Neural cell (in vitro differentiated cells): ENCODE measurements at regions not wholly inside any gene's neighbourhood (a gene's known extent, or its start where the extent isn't known, plus 50 kb on each side); places are given as distances from the start of the nearest gene placed in this dataset.

Experiments
- EP300 ChIP-seq: fragments of 450-650 bp; conservative IDR thresholded peaks from 2 replicates; pipeline ENCODE4 v1.6.1; 2014; ENCODE audit warnings: antibody characterized with exemption, mild to moderate bottlenecking, moderate library complexity; ENCODE audit not compliant: poor library complexity, severe bottlenecking
- EZH2 ChIP-seq: fragments of 200-600, 300-800 bp; shearing (Covaris generic), sonication (generic); IDR thresholded peaks from 2 replicates; pipeline ENCODE4 v1.6.1; 2014; ENCODE audit warnings: antibody characterized with exemption, low read length, borderline replicate concordance, mild to moderate bottlenecking; ENCODE audit not compliant: insufficient read depth, poor library complexity, severe bottlenecking
- MXI1 ChIP-seq: fragments of 450-650 bp; conservative IDR thresholded peaks from 2 replicates; pipeline ENCODE4 v1.6.1; 2014; ENCODE audit warnings: antibody characterized with exemption, mild to moderate bottlenecking; ENCODE audit not compliant: poor library complexity, severe bottlenecking
- POLR2AphosphoS5 ChIP-seq: IDR thresholded peaks from 2 replicates; pipeline ENCODE4 v1.6.1; 2012
- RAD21 ChIP-seq: fragments of 450-650 bp; conservative IDR thresholded peaks from 2 replicates; pipeline ENCODE4 v1.6.1; 2014; ENCODE audit warnings: antibody characterized with exemption, mild to moderate bottlenecking, moderate library complexity
- SMC3 ChIP-seq: fragments of 450-650 bp; conservative IDR thresholded peaks from 2 replicates; pipeline ENCODE4 v1.6.1; 2014; ENCODE audit warnings: antibody characterized with exemption, mild to moderate bottlenecking, moderate library complexity; ENCODE audit not compliant: poor library complexity
- TF ChIP-seq, protein P1 (sequence below): fragments of 450-650 bp; IDR thresholded peaks from 2 replicates; pipeline ENCODE4 v1.5.1; 2014; ENCODE audit warnings: antibody characterized with exemption, mild to moderate bottlenecking, moderate library complexity; ENCODE audit not compliant: poor library complexity, severe bottlenecking
- TF ChIP-seq, protein P2 (sequence below): IDR thresholded peaks from 2 replicates; pipeline ENCODE4 v1.6.1; 2012; ENCODE audit warnings: borderline replicate concordance

DNA sequence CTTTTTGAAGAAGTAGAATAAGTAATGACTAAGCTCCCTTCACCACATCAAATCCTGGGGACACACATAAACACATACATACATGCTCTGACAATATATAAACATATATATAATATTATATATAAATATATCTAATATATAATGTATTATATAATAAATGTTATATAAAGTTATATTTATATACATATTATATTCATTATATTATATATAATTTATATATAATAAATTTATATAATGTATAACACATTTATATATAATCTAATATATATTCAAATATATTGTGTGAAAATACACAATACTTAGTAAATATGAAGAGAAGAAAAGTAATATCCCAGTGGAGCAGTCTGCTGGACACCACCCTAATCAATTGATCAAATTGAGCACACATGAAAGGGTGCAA lies 2177.9 kb upstream of the CELF4 start:
- TF ChIP-seq, protein P1, sequence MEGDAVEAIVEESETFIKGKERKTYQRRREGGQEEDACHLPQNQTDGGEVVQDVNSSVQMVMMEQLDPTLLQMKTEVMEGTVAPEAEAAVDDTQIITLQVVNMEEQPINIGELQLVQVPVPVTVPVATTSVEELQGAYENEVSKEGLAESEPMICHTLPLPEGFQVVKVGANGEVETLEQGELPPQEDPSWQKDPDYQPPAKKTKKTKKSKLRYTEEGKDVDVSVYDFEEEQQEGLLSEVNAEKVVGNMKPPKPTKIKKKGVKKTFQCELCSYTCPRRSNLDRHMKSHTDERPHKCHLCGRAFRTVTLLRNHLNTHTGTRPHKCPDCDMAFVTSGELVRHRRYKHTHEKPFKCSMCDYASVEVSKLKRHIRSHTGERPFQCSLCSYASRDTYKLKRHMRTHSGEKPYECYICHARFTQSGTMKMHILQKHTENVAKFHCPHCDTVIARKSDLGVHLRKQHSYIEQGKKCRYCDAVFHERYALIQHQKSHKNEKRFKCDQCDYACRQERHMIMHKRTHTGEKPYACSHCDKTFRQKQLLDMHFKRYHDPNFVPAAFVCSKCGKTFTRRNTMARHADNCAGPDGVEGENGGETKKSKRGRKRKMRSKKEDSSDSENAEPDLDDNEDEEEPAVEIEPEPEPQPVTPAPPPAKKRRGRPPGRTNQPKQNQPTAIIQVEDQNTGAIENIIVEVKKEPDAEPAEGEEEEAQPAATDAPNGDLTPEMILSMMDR: no peak
- TF ChIP-seq POLR2AphosphoS5: no peak
- TF ChIP-seq, protein P2, sequence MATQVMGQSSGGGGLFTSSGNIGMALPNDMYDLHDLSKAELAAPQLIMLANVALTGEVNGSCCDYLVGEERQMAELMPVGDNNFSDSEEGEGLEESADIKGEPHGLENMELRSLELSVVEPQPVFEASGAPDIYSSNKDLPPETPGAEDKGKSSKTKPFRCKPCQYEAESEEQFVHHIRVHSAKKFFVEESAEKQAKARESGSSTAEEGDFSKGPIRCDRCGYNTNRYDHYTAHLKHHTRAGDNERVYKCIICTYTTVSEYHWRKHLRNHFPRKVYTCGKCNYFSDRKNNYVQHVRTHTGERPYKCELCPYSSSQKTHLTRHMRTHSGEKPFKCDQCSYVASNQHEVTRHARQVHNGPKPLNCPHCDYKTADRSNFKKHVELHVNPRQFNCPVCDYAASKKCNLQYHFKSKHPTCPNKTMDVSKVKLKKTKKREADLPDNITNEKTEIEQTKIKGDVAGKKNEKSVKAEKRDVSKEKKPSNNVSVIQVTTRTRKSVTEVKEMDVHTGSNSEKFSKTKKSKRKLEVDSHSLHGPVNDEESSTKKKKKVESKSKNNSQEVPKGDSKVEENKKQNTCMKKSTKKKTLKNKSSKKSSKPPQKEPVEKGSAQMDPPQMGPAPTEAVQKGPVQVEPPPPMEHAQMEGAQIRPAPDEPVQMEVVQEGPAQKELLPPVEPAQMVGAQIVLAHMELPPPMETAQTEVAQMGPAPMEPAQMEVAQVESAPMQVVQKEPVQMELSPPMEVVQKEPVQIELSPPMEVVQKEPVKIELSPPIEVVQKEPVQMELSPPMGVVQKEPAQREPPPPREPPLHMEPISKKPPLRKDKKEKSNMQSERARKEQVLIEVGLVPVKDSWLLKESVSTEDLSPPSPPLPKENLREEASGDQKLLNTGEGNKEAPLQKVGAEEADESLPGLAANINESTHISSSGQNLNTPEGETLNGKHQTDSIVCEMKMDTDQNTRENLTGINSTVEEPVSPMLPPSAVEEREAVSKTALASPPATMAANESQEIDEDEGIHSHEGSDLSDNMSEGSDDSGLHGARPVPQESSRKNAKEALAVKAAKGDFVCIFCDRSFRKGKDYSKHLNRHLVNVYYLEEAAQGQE: no peak
- no peak for TF ChIP-seq EP300
- no peak for TF ChIP-seq RAD21
- no peak for TF ChIP-seq MXI1
- TF ChIP-seq EZH2: no peak
- TF ChIP-seq SMC3: no peak
